ENCODE measurements at regions not wholly inside any gene's neighbourhood (a gene's known extent, or its start where the extent isn't known, plus 50 kb on each side); places are given as distances from the start of the nearest gene placed in this dataset.

- DNase-seq = no peak
Observed at GRCh38 chr12:123100882-123101281, 50.0 kb downstream of the PITPNM2 start.

- no peak for DNase-seq
Observed at GRCh38 chr12:123100450-123100849, 50.4 kb downstream of the PITPNM2 start.

GRCh38 chr12:123099560-123100192 lies 51.2 kb downstream of the PITPNM2 start:
- DNase-seq = no peak

GRCh38 chr12:123098780-123099179 lies 52.1 kb downstream of the PITPNM2 start:
- no peak for DNase-seq

GRCh38 chr12:123097561-123098084 lies 53.3 kb downstream of the PITPNM2 start:
- DNase-seq = peak; percentile 58

GRCh38 chr12:123096741-123097140 lies 54.1 kb downstream of the PITPNM2 start:
- no peak for DNase-seq

GRCh38 chr12:123096182-123096581 lies 54.7 kb downstream of the PITPNM2 start:
- no peak for DNase-seq

- DNase-seq = no peak
Observed at GRCh38 chr12:123095078-123095881, 55.6 kb downstream of the PITPNM2 start.

GRCh38 chr12:123094349-123095077 lies 56.4 kb downstream of the PITPNM2 start:
- no peak for DNase-seq

- DNase-seq = no peak
Observed at GRCh38 chr12:123092866-123093265, 58.0 kb downstream of the PITPNM2 start.

- DNase-seq = no peak
Observed at GRCh38 chr12:123091230-123092150, 59.4 kb downstream of the PITPNM2 start.

- DNase-seq = no peak
Observed at GRCh38 chr12:123089631-123090353, 61.1 kb downstream of the PITPNM2 start.

- no peak for DNase-seq
Observed at GRCh38 chr12:123089140-123089539, 61.8 kb downstream of the PITPNM2 start.

GRCh38 chr12:123085730-123086487 lies 65.0 kb downstream of the PITPNM2 start:
- DNase-seq = no peak

GRCh38 chr12:123085066-123085465 lies 65.8 kb downstream of the PITPNM2 start:
- no peak for DNase-seq

- no peak for DNase-seq
Observed at GRCh38 chr12:123083661-123084571, 67.0 kb downstream of the PITPNM2 start.

GRCh38 chr12:123080634-123081033 lies 70.3 kb downstream of the PITPNM2 start:
- DNase-seq = no peak

- no peak for DNase-seq
Observed at GRCh38 chr12:123078531-123079155, 72.2 kb downstream of the PITPNM2 start.

- no peak for DNase-seq
Observed at GRCh38 chr12:123078120-123078465, 72.8 kb downstream of the PITPNM2 start.
